CD4-positive, alpha-beta T cell (primary cell): ENCODE measurements at regions not wholly inside any gene's neighbourhood (a gene's known extent, or its start where the extent isn't known, plus 50 kb on each side); places are given as distances from the start of the nearest gene placed in this dataset.

Experiments
- ATAC-seq: fragments of 200-7000 bp; cut with Tn5 transposase; one replicate; pipeline ENCODE4 v1.10.0; 2022; ENCODE audit warnings: mild to moderate bottlenecking; ENCODE audit not compliant: poor library complexity
- CTCF ChIA-PET: fragments of 350-600 bp; sonication (Branson Sonifier 250); formaldehyde crosslinking; loops from one replicate; lab custom pipeline; 2021; ENCODE audit warnings: antibody characterized with exemption, inconsistent platforms; lab: Charles Lee
- POLR2A ChIA-PET: fragments of 350-600 bp; sonication (Branson Sonifier 250); formaldehyde crosslinking; loops from one replicate; lab custom pipeline; 2021; ENCODE audit warnings: antibody characterized with exemption, inconsistent platforms; lab: Charles Lee
- DNase-seq, 14 experiments: peaks; one replicate each; pipeline ENCODE4 v3.0.0-alpha.2; 2013 to 2020; ENCODE audit warnings: mixed read lengths in 2 of 14
- H3K27ac ChIP-seq, 2 donors: one replicate each; pipeline versions ENCODE4 v1.5.1 to v1.7.0; 2013; ENCODE audit warnings: low read length in 2 of 2, low read depth in 1 of 2, mild to moderate bottlenecking in 1 of 2
- H3K27me3 ChIP-seq, 2 experiments: 1 replicate in 1 of 2; 2 replicates in 1 of 2; pipeline versions ENCODE4 v1.6.1 to v1.7.0; 2013; ENCODE audit warnings: low read length in 2 of 2, control low read depth in 1 of 2, mild to moderate bottlenecking in 1 of 2, moderate library complexity in 1 of 2; ENCODE audit not compliant: insufficient read depth in 2 of 2, control insufficient read depth in 1 of 2
- H3K36me3 ChIP-seq: one replicate; pipeline ENCODE4 v1.6.1; 2013; ENCODE audit warnings: low read length, control low read depth; ENCODE audit not compliant: insufficient read depth
- H3K4me1 ChIP-seq: one replicate; pipeline ENCODE4 v1.6.1; 2013; ENCODE audit warnings: low read length, control low read depth; ENCODE audit not compliant: insufficient read depth
- H3K4me3 ChIP-seq: one replicate; pipeline ENCODE4 v1.5.1; 2013; ENCODE audit warnings: mild to moderate bottlenecking, low read length, moderate library complexity
- H3K9me3 ChIP-seq, 2 experiments: 1 replicate in 1 of 2; 2 replicates in 1 of 2; pipeline versions ENCODE4 v1.6.1 to v1.7.0; 2013; ENCODE audit warnings: low read length in 2 of 2, mild to moderate bottlenecking in 2 of 2, control low read depth in 1 of 2, moderate library complexity in 1 of 2; ENCODE audit not compliant: control insufficient read depth in 1 of 2, insufficient read depth in 1 of 2
- H3K27ac Mint-ChIP-seq: one replicate; pipeline ENCODE4 v1.8.0; 2020; ENCODE audit warnings: mixed read lengths
- H3K27me3 Mint-ChIP-seq: one replicate; pipeline ENCODE4 v1.8.0; 2021; ENCODE audit warnings: mixed read lengths
- H3K36me3 Mint-ChIP-seq: one replicate; pipeline ENCODE4 v1.8.0; 2021; ENCODE audit warnings: low read depth, mixed read lengths
- H3K4me1 Mint-ChIP-seq: one replicate; pipeline ENCODE4 v1.8.0; 2021; ENCODE audit warnings: low read depth, mixed read lengths
- H3K4me3 Mint-ChIP-seq: one replicate; pipeline ENCODE4 v1.8.0; 2020; ENCODE audit warnings: mild to moderate bottlenecking, mixed read lengths
- H3K9me3 Mint-ChIP-seq: one replicate; pipeline ENCODE4 v1.8.0; 2020; ENCODE audit warnings: mixed read lengths
- CTCF ChIP-seq: fragments of 200-600 bp; IDR thresholded peaks from one replicate; pipeline ENCODE4 v1.8.0; 2022; ENCODE audit warnings: antibody characterized with exemption, mild to moderate bottlenecking
- intact Hi-C, 2 experiments: fragments of 100-400 bp; cut with DNase I in 1 of 2; cut with micrococcal nuclease in 1 of 2; formaldehyde crosslinking; loops; one replicate each; pipeline versions ENCODE4 v1.15.1 to v1.9.0; 2023 to 2025; cut with DNase I, micrococcal nuclease

GRCh38 chr2:195369218-195369587 is 287.8 kb upstream of the SLC39A10 start:
- TF ChIP-seq CTCF: no peak
- CTCF ChIA-PET: no interaction called here
- DNase-seq (no peak), ATAC-seq (no peak)
- Histone ChIP-seq H3K4me1 (no peaks in the 10 kb centered on the region), H3K27ac (no peak overlapping the region), H3K9me3 (no peaks in the 10 kb centered on the region), H3K4me3 (no peak overlapping the region), H3K27me3 (no peaks in the 10 kb centered on the region), H3K36me3 (no peaks in the 10 kb centered on the region)
- Mint-ChIP-seq H3K36me3 (no peaks in the 10 kb centered on the region), H3K27me3 (no peaks in the 10 kb centered on the region), H3K4me3 (no peak overlapping the region), H3K9me3 (no peaks in the 10 kb centered on the region), H3K27ac (no peak overlapping the region), H3K4me1 (no peaks in the 10 kb centered on the region)
- POLR2A ChIA-PET: no interaction called here
- intact Hi-C loops: no loop called here

- H3K4me3 ChIP-seq: no peak overlapping the region
- intact Hi-C loops: no loop called here
- no peak overlapping the region for H3K4me3 Mint-ChIP-seq
- no peaks in the 10 kb centered on the region for H3K36me3 ChIP-seq
- H3K9me3 Mint-ChIP-seq: no peaks in the 10 kb centered on the region
- H3K27me3 Mint-ChIP-seq: no peaks in the 10 kb centered on the region
- TF ChIP-seq CTCF: no peak
- DNase-seq (no peak), ATAC-seq (no peak)
- CTCF ChIA-PET: no interaction called here
- POLR2A ChIA-PET: interaction anchor here (0.6 kb wide), 1 partner anchor 290 kb away, joined by 3 read pairs; no protein-coding TSS in a partner anchor
- H3K27ac ChIP-seq: no peak overlapping the region
- H3K27me3 ChIP-seq: no peaks in the 10 kb centered on the region
- no peaks in the 10 kb centered on the region for H3K9me3 ChIP-seq
- no peak overlapping the region for H3K27ac Mint-ChIP-seq
- H3K4me1 ChIP-seq: no peaks in the 10 kb centered on the region
- no peaks in the 10 kb centered on the region for H3K36me3 Mint-ChIP-seq
- H3K4me1 Mint-ChIP-seq: no peaks in the 10 kb centered on the region
Observed at GRCh38 chr2:195368249-195369217, 288.5 kb upstream of the SLC39A10 start.

- H3K4me1 ChIP-seq: no peaks in the 10 kb centered on the region
- no peak for TF ChIP-seq CTCF
- CTCF ChIA-PET: no interaction called here
- Mint-ChIP-seq H3K9me3 (no peaks in the 10 kb centered on the region), H3K4me1 (no peaks in the 10 kb centered on the region), H3K27ac (no peak overlapping the region), H3K4me3 (no peak overlapping the region), H3K36me3 (no peaks in the 10 kb centered on the region), H3K27me3 (no peaks in the 10 kb centered on the region)
- no peak for ATAC-seq
- no peaks in the 10 kb centered on the region for H3K9me3 ChIP-seq
- H3K27ac ChIP-seq: no peak overlapping the region
- intact Hi-C loops: no loop called here
- no peaks in the 10 kb centered on the region for H3K27me3 ChIP-seq
- DNase-seq: no peak
- H3K36me3 ChIP-seq: no peaks in the 10 kb centered on the region
- H3K4me3 ChIP-seq: no peak overlapping the region
- POLR2A ChIA-PET: interaction anchor here (0.6 kb wide), 1 partner anchor 290 kb away, joined by 3 read pairs; no protein-coding TSS in a partner anchor
Observed at GRCh38 chr2:195367809-195368208, 289.2 kb upstream of the SLC39A10 start.
